NCI-H2081 (cell line): ENCODE measurements at regions not wholly inside any gene's neighbourhood (a gene's known extent, or its start where the extent isn't known, plus 50 kb on each side); places are given as distances from the start of the nearest gene placed in this dataset.
"Not testable (repeated sequence)": the region's sequence is repeated elsewhere in the genome, so short reads cannot be mapped to it uniquely, and the experiment has no call there.

Experiments used
- DNase-seq, 2 experiments: peaks; one replicate each; lab custom pipeline; 2025; lab: John Stamatoyannopoulos, UW

GRCh38 chr6:21772884-21773575 is 179.5 kb downstream of the SOX4 start:
- DNase-seq = peak in 1 of 2 experiments; percentile 14

DNA sequence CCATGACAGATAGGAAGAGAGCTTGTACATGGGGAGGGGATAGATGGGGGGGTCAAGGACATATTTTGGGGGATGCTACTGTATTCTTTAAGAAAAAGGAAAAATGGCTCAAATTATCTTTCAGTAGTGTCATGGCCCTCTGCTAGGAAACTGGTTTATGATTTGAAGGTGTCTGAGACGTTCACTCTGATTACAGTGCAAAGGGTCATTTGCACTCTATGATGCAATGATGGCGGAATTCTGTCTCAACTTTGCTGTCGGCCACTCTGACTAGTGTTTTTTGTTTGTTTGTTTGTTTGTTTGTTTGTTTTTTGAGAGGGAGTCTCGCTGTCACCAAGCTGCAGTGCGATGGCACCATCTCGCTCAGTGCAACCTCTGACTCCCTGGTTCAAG is 180.0 kb downstream of the SOX4 start:
- no peak for DNase-seq

DNA sequence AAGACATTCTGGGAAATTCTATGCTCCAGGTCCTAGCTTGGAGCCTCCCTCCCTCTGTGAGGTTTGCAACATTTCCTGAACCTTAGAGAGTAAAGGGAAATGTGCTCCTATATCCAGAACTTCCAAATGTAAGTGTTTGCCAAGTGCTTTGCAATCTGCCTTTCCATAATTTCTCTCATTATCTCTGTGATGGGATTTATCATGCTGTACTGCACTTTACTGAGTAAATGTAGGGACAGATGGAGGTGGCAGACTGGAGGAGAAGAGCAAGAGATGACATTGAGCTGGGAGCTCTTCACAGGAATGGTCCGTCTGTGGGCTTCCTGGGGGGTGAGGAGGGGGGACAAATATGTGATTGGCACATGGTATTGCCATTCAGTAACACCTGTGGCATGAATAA is 184.3 kb downstream of the SOX4 start:
- no peak for DNase-seq

GRCh38 chr6:21780141-21780540 is 186.6 kb downstream of the SOX4 start:
- DNase-seq = no peak

DNA sequence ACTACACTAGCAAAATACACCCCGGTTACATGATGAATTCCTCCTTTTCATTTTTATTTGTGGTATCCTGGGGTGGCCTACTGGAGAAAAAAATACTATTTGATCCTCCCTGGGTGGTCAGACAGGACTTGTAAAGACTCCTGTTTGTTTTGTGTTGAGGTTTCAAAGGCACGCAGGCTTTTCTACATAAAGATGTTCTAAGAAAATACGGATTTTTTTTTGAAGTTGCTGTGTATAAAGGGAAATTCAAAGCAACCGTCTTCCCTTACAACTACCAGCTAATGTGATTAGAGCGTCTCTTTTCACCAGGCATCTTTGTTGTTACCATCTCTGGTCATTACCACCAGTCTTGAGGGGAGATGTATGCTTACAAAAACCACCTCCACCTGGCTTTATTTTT is 187.1 kb downstream of the SOX4 start:
- no peak for DNase-seq

GRCh38 chr6:21781128-21781527 is 187.6 kb downstream of the SOX4 start:
- DNase-seq = no peak

DNA sequence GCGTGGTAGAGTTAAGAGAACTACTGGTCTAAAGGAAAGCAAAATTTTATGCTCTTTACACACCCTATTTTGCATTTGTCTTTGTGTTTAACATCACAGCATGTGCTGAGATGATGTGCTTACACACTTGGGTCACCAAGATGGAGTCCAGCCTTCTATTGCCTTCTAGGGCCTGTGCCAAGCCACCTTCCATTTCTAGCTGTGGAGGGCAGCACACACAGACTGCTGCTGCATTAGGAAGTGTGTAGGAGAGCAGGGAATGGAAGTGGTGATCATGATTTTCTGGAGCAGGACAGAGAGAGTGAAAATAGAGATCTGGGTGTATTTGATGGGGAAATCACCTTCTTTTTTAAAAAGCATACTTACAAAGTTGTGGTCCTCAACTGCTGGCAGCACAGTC is 191.6 kb downstream of the SOX4 start:
- DNase-seq = peak in 1 of 2 experiments; percentile 14

- DNase-seq = no peak
These were observed 197.5 kb downstream of the SOX4 start for GRCh38 chr6:21791056-21791455.

- DNase-seq = no peak
These were observed 198.0 kb downstream of the SOX4 start for GRCh38 chr6:21791581-21791980.

- DNase-seq = no peak
These were observed 198.6 kb downstream of the SOX4 start for GRCh38 chr6:21792177-21792576.

DNA sequence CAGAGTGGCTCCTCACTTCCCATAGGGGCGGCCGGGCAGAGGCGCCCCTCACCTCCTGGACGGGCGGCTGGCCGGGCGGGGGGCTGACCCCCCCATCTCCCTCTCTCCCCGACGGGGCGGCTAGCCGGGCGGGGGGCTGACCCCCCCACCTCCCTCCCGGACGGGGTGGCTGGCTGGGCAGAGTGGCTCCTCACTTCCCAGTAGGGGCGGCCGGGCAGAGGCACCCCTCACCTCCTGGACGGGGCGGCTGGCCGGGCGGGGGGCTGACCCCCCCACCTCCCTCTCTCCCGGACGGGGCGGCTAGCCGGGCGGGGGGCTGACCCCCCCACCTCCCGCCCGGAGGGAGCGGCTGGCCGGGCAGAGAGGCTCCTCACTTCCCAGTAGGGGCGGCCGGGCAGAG is 203.4 kb downstream of the SOX4 start:
- not testable (repeated sequence) for DNase-seq

- no peak for DNase-seq
These were observed 204.9 kb downstream of the SOX4 start for GRCh38 chr6:21798468-21798867.

DNA sequence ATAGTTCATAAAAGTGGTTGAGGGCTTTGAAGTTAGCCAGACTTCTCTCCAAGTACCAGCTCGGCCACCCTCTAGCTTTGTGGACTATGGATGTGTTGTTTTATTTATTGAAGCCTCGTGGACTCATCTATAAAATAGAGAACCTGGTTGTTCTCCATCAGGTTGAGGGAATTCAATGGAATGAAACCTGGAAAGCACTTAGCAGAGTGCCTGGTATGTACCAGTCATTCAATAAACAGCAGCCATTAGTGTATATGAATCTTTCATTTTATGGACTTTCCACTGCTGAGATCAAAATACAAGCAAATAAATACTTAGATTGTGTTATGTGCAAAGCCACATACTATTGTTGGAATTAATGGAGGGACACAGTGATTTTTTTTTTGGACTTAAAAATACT is 206.8 kb downstream of the SOX4 start:
- no peak for DNase-seq

- peak in 1 of 2 experiments; percentile 30 for DNase-seq
These were observed 207.4 kb downstream of the SOX4 start for GRCh38 chr6:21800948-21801438.

DNA sequence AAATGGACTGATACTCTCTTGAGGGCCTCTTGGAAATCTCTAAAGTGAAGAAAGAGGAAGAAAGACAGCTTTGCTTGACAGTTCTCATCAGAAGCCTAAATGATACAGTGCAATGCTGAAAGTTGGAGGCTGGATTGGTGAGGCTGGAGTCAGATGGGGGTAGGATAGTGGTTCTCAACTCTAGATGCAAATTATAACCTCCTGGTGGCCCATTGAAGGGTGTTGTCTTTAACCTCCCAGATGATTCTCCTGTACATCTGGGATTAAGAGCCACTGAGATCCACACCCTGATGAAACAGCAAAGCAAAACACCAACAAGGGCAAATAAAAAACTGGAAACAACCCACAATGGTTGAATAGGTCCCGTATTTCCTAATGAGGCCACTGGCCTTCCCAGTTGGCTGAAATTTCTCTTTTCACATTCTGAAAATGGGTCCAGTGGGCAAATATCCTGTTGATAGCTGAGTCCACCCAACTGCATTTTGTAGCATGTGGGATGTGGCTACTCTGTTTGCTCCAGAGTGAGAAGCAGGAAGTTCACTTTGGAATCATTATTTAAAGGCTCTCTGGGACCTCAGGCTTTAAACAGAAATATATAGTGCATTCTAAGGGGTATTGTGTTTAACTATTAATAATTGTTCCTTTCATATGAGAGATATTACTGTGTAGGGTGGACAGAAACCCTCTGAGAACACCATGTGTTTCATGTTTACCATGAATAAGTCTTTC is 208.1 kb downstream of the SOX4 start:
- no peak for DNase-seq

DNA sequence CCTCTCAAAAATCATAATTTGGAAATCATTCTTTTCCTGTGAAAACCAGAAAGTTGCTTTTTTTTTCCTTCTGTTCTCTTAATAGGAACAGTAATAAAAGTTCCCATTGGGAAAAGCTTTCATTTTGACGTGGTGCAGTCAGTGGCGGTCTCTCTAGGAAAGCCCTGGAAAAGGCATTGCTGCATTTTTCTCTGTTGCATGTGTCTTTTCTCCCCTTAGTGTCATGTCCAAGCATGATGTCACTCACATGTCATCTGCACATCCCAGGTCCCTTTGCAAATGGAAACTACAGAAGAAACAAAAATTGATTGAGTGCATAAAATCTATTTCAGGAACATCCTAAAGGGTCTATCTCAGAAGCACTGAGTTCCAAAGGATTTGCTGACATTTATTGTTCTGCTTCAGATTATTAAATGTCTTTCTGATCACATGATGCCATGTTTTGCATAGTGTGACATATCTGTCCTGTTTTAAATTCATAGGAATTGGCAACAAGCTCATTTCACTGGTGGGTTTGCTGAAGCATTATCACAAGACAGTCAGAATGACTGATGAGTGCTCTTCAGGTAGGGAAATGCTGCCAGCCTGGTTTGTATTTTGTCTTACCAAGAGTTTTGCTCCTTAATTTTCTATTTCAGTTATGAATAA is 208.7 kb downstream of the SOX4 start:
- no peak for DNase-seq

DNA sequence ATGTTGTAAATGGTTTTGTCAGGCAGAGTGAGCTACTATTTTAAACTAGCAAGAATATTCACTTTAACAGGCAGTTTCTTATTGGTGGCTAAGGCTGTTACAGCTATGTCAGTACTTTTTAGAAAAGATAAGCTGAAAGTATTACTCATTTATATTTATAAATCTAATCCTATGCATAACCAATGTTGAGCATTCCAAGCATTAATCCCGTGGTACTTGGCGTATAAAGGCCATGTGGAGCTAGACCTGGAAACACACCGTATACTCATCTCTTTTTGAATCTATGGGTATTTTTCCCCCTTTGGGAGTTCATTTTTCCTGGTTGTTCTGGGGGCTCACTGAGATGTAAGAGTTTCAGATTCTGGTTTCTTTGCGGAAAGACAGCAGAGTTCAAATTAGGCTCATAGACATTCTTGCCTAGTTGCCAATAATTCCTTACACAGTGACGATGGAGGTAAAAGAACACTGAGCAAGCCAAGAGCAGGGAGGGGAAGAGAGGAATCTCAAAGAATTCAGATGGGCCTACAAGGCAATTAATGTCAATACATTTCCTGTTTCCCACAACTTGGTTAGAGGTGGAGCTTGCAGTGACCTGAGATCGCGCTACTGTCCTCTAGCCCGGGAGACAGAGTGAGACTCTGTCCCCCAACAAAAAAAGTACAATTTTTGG is 211.5 kb downstream of the SOX4 start:
- no peak for DNase-seq

GRCh38 chr6:21807299-21808044 is 213.9 kb downstream of the SOX4 start:
- no peak for DNase-seq

GRCh38 chr6:21808045-21808470 is 214.5 kb downstream of the SOX4 start:
- no peak for DNase-seq

GRCh38 chr6:21808551-21809242 is 215.1 kb downstream of the SOX4 start:
- DNase-seq = no peak

- DNase-seq = no peak
These were observed 217.9 kb downstream of the SOX4 start for GRCh38 chr6:21811484-21811883.
